HG02571 (cell line): ENCODE measurements at regions not wholly inside any gene's neighbourhood (a gene's known extent, or its start where the extent isn't known, plus 50 kb on each side); places are given as distances from the start of the nearest gene placed in this dataset.

Source experiments
- ATAC-seq: cut with Tn5 transposase; IDR thresholded peaks from one replicate; pipeline ENCODE4 v1.9.1; 2021; ENCODE audit warnings: mild to moderate bottlenecking, moderate library complexity; ENCODE audit not compliant: unreplicated experiment

DNA sequence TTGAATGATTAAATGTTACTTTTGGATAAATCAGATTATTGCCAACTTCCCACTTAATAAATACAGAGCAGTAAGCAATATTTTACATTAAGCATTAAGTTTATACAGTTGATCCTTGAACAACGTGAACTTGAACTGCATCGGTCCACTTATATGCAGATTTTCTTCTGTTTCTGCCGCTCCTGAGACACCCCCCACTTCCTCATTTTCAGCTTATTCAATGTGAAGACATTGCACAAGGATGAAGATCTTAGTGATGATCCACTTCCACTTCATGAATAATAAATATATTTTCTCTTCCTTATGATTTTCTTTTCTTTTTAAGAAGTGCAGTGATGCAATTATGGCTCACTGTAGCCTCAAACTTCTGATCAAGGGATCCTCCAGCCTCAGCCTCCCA lies 167.2 kb downstream of the LINC00237 start:
- no peak for ATAC-seq

DNA sequence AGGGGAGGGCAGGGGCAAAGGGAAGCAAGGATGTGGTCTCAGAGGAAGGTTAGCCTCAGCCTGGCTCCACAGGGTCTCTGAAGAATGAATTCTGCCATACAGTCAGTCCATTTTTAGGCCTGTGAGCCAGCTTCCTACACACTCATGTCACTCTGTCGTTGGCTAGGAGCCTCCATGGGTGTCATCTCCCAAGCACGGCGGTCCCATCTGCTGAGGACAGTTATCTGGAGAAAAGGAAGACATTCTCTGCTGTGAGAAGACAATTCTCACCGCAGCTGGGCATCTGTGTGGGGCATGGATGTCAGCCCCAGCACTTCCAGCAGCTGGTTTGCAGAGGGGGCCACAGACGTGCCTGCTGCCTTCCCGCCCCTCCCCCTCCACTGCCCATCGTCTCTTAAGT lies 167.6 kb downstream of the LINC00237 start:
- ATAC-seq, result no peak

DNA sequence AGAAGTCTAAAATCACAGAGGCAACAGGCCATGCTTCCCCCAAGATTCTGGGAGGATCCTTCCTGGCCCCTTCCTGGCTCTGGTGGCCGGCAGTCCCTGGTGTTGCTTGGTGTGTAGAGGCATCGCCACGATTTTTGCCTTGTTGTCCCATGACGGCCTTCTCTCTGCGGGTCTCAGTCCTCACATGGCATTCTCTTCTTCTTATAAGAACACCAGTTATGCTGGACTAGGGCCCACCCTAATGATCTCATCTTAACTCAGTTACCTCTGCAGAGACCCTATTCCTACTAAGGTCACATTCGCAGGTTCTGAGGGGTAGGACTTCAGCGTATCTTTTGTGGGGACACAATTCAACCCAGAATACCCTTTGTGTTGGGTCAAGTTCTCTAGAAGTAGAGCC lies 168.0 kb downstream of the LINC00237 start:
- ATAC-seq, result no peak

DNA sequence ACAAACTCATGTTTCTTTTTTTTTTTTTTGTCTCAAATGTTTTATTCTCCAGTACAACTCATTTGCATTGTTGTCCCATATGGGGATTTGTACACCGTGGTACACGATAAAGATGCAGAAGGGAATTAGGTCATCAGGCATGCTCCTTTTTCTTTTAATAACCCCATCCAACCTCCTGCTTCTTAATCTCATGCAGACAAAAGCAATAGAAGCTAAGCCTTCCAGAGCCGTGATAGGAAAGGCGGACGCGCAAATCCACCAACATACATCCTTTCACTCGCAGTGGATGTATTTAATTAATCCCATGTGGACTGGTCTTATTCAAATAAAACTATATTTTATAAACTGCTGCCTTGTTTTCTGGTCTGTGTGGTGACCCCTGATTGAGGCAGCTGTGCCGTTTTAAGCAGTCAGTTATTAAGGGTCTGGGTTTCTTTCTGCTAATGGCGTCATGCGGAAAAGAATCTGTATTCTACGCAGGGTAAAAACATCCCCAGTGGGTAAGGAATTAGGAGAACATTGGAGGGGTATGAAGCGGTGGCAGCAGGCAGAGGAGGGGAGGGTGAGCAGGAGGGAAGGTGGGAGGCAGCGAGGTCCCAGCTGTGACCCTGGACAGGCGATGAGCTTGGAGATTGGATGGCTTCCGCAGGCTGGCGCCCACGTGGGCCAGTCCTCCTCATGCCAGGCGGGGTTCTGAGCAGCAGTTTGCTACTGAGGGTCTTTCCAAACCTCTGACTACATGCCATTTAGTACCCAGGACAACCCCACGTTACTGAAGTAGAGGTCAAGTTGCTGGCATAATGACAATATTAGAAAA lies 172.8 kb downstream of the LINC00237 start:
- no peak for ATAC-seq

DNA sequence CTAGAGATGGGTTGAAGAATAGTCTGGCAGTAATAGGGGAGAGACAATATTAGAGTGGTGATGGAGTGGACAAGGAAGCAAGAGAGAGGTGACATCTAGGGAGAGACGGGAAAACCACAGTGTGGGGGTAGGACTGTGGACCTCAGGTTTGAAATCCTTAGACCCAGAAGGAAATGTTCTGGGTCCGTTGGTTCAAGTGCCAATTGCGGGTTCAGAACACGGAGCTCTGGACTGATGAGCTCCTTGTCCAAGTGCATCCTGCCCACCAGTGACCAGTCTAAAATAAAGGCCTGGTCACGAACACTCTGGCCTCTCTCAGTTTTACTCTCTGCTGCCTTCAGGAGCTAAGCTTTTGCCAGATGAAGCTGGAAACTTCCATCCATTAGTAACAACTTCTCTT lies 174.0 kb downstream of the LINC00237 start:
- no peak for ATAC-seq

DNA sequence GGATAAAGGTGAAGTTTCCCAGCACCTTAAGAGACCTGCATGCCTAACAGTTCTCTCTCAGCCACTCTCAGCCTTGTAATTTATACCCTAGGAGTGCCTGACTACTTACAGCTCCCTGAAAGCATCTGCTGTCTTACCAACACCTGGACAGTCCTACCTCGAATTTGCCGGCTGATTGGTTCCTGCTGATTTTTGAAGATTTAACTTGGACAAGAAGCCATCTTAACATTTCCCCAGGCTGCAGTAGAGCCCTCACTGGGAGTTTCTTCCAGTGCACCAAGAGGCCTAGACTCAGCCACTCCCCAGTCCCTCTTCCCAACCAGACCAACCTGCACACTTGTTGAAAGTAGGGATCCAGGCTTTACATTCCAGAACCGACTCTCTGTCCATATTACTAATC lies 174.5 kb downstream of the LINC00237 start:
- no peak for ATAC-seq

DNA sequence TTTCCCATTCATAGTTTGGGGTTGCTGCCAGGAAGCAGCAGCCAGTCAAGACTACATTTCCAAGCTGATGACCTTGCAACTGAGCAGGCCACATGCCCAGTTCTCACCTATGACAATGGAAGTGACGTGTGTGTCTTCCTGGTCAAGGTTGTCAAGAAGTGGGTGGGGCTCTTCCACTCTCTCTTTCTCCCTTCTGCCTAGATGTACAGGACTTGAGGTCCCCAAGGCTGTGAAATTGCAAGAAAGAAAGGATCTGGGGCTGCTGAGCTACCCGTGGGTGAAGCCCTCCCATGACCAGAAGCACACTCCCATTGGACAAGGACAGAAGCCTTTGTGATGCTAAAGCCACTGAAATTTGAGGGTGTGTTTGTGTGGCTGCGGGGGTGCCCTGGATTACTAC lies 175.1 kb downstream of the LINC00237 start:
- ATAC-seq, result no peak

DNA sequence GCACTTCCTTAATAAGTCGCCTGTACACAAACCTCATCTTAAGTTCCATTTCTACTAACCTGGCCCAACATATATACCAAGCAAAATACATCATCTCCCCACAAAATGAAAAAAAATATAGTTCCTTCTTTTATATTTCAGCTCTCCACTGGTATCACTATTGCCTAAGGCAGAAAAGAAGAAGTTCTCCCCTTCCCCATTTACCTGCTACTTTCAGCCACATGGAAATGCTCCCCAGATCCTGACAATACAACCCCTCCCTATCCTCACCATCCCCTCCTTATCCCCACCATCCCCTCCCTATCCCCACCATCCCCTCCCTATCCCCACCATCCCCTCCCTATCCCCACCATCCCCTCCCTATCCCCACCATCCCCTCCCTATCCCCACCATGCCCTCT lies 175.7 kb downstream of the LINC00237 start:
- no peak for ATAC-seq

DNA sequence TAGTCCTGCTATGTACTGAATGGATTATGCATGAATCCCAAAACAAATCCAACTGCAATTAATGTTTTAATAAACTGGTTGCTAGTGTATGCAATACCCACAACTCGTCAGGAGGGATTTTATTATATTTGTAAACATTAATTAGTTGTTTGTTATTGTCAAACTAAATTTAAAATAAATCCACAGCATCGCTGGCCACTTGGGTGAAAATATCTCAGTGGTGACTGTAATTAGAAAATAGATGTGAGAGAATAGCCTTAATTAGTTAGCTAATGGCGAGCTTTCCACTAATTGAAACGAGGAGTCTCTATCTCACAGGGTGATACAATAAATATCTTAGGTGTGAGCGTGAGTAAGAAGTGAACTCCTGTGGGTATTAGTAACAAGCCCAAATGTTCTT lies 176.8 kb downstream of the LINC00237 start:
- ATAC-seq, result no peak

DNA sequence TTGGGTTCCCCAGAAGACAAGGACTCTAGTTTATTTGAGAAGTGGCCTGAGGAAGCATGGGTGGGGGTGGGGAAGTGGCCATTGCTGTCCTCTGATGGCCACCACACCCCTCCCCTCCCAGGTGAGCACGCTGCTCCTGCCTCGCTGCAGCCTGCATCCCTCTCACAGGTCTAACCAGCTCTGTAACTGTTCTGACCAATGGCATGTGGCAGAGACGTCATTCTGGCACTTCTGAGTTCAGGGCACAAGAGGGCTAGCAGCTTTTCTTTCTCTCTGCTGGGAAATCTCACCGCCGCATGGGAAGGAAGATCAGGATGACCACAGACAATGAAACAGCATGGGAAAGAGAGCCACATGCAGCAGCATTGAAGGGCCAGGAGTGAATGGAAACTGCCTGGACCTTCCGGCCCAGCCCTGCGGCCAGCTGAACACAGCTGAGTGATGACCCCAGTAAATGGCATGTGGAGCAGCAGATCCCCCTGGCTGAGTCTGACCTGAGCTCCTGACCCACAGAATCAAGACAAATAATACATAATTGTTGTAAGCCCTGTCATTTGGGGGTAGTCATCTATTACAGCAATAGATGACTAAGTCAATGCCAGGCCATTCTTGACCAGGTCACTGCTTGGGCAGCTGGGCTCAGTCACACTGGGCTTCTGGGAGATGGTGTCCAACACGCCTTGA lies 179.8 kb downstream of the LINC00237 start:
- ATAC-seq, result no peak

DNA sequence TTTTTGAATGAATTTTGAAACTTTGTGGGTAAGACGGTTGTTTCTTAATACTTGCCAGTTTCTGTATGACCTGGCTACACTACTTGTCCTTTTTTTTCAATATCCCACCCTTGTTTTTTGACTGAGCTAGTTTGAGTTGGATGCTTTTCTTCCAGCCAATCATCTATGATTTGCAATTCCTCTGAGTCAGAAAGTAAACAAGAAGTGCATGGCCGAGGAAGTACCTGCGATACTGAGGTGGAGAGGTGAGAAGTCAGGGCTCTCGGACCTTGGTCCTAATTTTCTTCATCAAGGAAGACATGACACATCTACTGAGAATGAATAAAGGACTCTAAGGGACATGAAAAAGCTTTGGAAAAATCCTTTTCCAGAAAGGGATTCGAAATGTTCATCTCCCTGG lies 185.7 kb downstream of the LINC00237 start:
- no peak for ATAC-seq

DNA sequence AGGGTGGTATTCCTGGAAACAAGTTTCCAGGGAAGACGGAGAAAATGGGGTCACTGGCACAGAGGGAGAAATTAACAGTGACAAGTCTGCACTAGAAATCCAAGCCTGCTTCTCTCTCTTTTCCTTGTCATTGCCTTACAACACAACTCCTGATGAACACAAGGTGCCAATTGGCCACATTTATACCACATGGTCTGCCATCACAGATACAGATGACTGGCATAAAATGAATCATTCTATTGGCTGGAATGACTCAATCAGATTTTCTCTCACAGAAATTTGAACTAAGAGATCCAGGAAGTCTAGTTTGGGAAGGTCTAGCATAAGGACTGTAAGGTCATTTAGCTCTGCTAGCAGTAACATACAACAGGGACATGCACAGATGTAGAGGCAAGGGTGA lies 190.3 kb downstream of the LINC00237 start:
- no peak for ATAC-seq

DNA sequence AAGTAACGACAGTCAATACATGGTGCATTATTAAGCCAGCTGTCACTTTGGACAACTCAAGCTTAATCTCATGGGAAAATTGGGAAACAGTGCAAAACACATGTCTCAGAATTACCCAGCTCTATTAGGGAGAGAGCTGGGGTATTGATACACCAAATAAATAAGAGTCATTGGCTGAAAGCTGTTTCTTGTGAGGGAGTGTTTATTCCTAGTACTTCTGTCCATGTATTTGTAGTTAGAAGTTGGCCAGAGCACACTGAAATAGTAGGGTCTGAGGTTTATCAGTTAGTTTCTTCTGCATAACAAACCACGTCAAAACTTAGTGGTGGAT lies 192.0 kb upstream of the RALGAPA2 start:
- ATAC-seq, result no peak

DNA sequence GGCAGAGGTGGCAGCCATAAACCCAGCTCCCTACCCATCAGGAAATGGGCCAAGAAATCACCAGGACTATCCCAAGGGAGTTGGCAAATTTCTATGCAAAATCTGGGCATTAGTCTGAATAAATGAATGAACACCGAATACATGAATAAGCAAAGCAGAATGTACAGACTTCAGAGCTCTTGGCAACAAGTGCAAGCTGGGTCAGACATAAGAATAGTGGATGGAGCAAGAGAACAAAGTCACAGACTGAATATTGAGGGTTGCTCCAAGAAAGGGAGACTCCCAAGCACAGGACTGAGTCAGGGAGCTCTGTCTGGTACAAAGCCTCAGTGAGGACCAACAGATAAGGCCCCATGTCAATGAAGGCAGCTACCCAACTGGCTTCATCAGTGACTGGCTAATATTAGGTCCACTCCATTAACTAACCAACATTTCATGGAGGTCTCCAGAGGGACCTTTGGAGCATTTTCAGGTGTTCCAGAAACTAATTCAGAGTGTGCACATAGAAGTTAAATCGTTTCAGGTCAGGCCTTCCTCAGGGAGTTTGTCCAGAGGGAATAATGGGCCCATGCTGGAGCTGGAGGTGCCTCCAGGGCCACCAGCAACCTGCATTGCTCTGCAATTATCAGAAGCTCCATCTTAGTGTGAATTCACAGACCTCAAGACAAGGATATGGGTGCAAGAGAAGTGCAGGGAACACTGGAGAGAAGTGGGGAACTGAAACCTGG lies 191.5 kb upstream of the RALGAPA2 start:
- ATAC-seq, result no peak

DNA sequence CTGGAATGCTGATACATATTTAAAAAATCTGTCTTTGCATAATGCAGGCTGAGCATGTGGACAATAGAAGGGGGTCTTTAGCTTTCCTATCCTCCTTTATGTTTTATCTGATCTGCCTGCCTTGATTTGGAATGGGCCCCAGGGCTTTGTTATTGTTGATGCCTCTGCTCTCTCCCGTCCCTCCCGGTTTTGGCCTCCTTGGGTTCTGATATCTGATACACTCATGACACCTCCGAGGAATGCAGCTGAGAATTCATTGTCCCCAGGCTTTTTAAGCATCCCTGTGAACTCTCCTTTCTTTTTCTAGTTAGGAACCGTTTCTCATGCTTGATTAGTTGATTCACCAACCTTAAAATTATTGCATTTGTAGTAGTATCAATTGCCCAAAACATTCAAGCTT lies 185.5 kb upstream of the RALGAPA2 start:
- no peak for ATAC-seq

DNA sequence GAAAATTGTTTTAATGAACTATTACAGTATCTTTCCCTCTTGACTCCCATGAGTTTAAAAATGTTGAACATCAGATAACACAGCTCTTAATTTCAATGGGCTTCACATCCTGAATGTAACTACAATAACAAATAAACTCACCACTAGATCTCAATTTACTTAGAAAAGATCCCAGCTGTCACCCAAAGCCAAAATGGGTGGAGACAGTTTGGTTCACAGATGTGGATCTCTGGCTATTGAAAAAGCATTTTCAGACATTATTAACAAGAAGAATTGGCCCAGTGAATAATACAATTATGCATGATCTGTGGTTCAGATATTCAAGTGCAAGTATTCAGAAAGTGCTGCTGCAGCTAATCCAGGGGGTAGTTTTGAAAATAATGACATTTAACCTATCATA lies 184.7 kb upstream of the RALGAPA2 start:
- no peak for ATAC-seq

DNA sequence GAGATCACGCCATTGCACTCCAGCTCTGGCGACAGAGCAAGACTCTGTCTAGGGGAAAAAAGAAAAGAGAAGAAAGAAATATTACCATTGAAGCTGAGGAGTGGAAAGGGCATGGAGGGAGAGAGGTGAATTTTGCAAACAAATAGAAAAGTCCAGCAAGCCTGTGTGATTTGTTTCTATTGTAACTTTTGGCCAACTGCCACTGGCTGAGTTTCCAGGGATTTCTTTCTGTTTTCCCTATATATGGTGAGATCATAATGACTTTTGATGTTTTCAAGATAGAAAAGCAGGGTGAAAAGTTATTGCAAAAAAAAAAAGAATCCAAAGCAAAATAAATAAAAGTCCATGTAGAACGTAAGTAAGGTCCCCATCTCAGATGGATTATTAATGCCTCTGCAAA lies 184.2 kb upstream of the RALGAPA2 start:
- ATAC-seq, result no peak

DNA sequence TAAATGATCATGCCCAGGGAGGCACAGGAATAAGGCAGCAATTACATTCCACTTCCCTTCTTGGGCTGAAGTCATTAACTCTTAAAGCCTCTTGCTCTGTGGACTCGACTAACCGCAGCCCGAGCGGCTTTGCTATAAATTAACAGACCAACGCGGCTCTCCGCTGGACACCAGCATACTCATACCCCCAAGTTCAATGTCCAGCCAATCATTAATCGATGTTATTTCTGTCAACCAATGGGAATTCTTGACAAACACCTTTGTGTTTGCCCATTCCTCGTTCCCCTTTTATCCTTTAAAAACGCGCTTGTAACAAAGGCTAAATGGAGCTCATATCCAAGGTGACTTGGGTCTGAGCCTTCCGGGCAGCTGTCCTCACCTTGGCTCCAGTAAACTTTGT lies 183.1 kb upstream of the RALGAPA2 start:
- ATAC-seq, result no peak

DNA sequence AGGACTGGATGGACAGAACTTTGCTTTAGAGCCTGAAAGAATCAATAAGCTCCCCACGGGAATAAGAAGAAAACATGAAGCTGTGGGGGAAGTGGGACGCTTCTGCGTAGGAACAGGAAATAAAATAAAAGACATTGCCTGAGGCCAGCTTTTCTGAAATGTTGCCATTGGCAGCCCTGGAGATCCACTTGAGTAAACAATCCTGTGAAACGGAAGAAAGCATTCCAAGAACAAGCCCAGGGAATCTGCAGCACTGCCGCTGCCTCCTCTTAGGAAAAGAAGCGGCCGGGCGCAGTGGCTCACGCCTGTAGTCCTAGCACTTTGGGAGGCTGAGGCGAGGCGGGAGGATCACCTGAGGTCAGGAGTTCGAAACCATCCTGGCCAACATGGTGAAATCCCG lies 182.3 kb upstream of the RALGAPA2 start:
- ATAC-seq, result no peak

DNA sequence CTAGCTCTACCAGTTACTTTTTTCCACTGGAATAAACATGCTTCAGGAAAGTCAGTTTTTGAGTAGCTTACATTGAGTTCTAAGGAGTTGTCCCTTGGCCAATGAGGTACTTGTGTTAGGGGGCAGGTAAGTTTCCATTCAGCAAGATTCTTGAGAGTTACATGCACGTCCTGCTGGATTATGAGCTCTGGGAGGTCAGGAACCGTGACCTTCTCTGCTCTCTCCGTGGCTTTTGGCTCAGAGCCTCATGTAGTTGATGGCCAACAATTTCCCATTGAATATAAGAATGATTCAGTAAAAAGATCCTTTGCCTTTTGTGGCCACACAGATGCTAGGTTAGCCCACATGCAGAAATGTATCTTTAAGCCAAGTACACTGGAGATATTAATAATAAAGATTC lies 181.8 kb upstream of the RALGAPA2 start:
- no peak for ATAC-seq

DNA sequence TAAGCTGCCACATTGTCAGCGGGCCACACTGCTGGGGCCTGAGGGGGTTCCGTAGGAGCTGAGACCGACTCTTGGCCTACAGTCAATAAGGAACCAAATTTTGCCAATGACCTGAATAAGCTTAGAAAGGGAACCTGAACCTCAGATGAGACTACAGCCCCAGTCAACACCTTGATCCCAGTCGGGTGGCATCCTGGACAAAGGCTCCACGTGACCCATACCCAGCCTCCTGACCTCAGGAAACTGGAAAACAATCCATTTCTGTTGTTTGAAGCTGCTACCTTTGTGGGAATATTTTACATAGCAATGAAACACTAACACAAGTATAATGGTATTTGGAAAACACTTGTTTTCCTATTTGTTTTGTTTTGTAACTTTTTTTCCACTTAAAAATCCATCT lies 179.9 kb upstream of the RALGAPA2 start:
- no peak for ATAC-seq

DNA sequence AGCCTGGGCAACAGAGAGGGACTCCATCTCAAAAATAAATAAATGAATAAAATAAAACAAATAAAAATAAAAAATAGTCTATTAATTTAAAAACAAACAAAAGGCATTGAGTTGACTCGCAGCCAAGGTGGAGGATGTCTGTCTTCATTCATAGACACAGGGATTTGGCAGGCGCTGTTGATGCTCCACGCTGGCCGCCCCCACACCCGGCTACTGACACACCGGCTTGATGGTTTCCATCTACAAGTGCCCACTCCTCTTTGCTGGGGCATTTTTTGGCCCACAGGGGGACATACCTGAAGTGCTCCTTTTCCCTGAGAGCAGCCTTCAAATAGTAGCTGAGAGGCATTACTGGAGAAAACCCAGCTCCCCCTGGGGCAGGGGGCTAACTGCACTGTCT lies 178.3 kb upstream of the RALGAPA2 start:
- ATAC-seq, result no peak
